Ascending aorta (tissue), 2 donors: ENCODE measurements at regions not wholly inside any gene's neighbourhood (a gene's known extent, or its start where the extent isn't known, plus 50 kb on each side); places are given as distances from the start of the nearest gene placed in this dataset.

Source experiments
- DNase-seq, 2 donors: peaks; one replicate each; pipeline ENCODE4 v3.0.0-alpha.2; 2019; ENCODE audit warnings: low spot score in 2 of 2
- H3K27ac ChIP-seq, 2 donors: fragments of 200-600 bp; sonication (generic); one replicate each; pipeline ENCODE4 v1.5.1; 2016 to 2017; ENCODE audit warnings: mild to moderate bottlenecking in 1 of 2
- H3K27me3 ChIP-seq: fragments of 200-600 bp; sonication (generic); one replicate; pipeline ENCODE4 v1.5.1; 2017
- H3K36me3 ChIP-seq, 2 donors: fragments of 200-600 bp; sonication (generic); one replicate each; pipeline ENCODE4 v1.5.1; 2016
- H3K4me1 ChIP-seq, 2 donors: fragments of 200-600 bp; sonication (generic); one replicate each; pipeline ENCODE4 v1.5.1; 2016 to 2017; ENCODE audit warnings: mild to moderate bottlenecking in 1 of 2
- H3K4me3 ChIP-seq, 2 donors: fragments of 200-600 bp; sonication (generic); one replicate each; pipeline ENCODE4 v1.5.1; 2016 to 2017; ENCODE audit warnings: mild to moderate bottlenecking in 1 of 2
- H3K9me3 ChIP-seq, 2 donors: fragments of 200-600 bp; sonication (generic); one replicate each; pipeline ENCODE4 v1.5.1; 2016
- CTCF ChIP-seq, 3 experiments: fragments of 200-600 bp in 2 of 3; fragments of 450-650 bp in 1 of 3; sonication (generic) in 2 of 3; IDR thresholded peaks; one replicate each; pipeline ENCODE4 v1.5.1; 2016 to 2019; ENCODE audit warnings: antibody characterized with exemption in 3 of 3, mild to moderate bottlenecking in 1 of 3, moderate library complexity in 1 of 3
- intact Hi-C: fragments of 100-400 bp; cut with DNase I; formaldehyde crosslinking; loops from one replicate; pipeline ENCODE4 v1.15.1; 2023

GRCh38 chr15:38652998-38653397 lies 88.4 kb upstream of the RASGRP1 start:
- Histone ChIP-seq H3K9me3 (no peaks in the 10 kb centered on the region), H3K27me3 (no peaks in the 10 kb centered on the region), H3K27ac (no peak overlapping the region), H3K4me3 (no peak overlapping the region), H3K36me3 (no peaks in the 10 kb centered on the region), H3K4me1 (no peaks in the 10 kb centered on the region)
- no peak for DNase-seq
- TF ChIP-seq CTCF (IDR thresholded peaks at IDR 0.05), result no peak
- intact Hi-C loops, result no loop called here

GRCh38 chr15:38658431-38658830 lies 93.8 kb upstream of the RASGRP1 start:
- no peak for DNase-seq
- Histone ChIP-seq H3K36me3 (no peaks in the 10 kb centered on the region), H3K4me3 (no peak overlapping the region), H3K9me3 (no peaks in the 10 kb centered on the region), H3K4me1 (no peaks in the 10 kb centered on the region), H3K27me3 (no peaks in the 10 kb centered on the region), H3K27ac (no peak overlapping the region)
- no peak for TF ChIP-seq CTCF (IDR thresholded peaks at IDR 0.05)
- intact Hi-C loops, result no loop called here

DNA sequence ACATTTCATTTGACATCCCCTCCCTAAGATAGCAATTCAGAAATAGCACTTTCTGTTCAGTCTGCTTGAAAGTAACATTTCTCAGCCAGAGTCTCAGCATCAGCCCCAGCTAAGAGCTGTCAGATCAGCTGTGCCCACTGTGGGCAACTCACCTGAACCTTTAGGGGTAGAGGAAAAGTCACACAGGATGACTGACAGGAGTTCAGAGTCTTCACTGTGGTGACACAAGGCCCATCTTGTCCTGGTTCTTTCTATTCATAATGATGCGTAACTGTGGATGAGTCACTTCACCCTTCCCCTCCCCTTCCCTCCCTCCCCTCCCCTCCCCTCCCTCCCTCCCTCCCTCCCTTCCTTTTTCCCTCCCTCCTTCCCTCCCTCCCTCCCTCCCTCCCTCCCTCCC lies 96.1 kb upstream of the RASGRP1 start:
- no peaks in the 10 kb centered on the region for H3K27me3 ChIP-seq
- H3K4me1 ChIP-seq, result no peaks in the 10 kb centered on the region
- H3K4me3 ChIP-seq, result no peak overlapping the region
- no peak for TF ChIP-seq CTCF (IDR thresholded peaks at IDR 0.05)
- DNase-seq, result no peak
- intact Hi-C loops, result no loop called here
- no peaks in the 10 kb centered on the region for H3K9me3 ChIP-seq
- no peak overlapping the region for H3K27ac ChIP-seq
- H3K36me3 ChIP-seq, result no peaks in the 10 kb centered on the region

DNA sequence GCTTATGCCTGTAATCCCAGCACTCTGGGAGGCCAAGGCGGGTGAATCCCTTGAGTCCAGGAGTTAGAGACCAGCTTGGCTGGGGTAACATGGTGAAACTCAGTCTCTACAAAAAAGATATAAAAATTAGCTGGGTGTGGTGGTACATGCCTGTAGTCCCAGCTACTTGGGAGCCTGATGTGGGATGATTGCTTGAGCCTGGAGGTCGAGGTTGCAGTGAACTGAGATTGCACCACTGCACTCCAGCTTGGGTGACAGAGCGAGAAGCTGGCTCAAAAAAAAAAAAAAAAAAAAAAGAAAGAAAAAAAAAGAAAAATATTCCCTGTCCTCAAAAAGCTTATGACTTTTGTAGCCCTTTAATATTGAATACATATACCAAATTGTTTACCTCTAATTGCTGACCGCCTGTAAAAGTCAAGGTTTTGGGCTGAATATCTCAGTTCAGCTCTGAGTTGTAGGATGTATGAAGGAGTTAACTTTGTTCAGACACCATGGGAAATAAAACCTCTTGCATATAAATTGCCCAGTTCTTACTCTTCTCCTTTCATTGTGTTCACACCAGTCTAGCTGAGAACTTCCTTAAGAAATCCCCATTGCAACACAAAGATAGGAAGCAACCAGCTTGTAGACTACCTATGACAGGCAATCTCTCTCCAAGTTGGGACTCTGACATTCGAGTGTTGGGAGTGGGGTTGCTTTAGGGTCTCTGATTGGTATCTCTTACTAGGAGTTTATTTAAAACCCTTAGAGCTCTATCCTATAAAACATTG lies 97.6 kb upstream of the RASGRP1 start:
- no peak for DNase-seq
- no peaks in the 10 kb centered on the region for H3K36me3 ChIP-seq
- H3K9me3 ChIP-seq, result no peaks in the 10 kb centered on the region
- intact Hi-C loops, result no loop called here
- TF ChIP-seq CTCF (IDR thresholded peaks at IDR 0.05), result no peak
- no peak overlapping the region for H3K4me3 ChIP-seq
- no peaks in the 10 kb centered on the region for H3K27me3 ChIP-seq
- no peak overlapping the region for H3K27ac ChIP-seq
- no peaks in the 10 kb centered on the region for H3K4me1 ChIP-seq

- TF ChIP-seq CTCF (IDR thresholded peaks at IDR 0.05), result no peak
Measured at GRCh38 chr15:38662805-38663204, 98.2 kb upstream of the RASGRP1 start.

More at GRCh38 chr15:38662805-38663204, 98.2 kb upstream of the RASGRP1 start:
- intact Hi-C loops, result no loop called here
- Histone ChIP-seq H3K4me3 (no peak overlapping the region), H3K36me3 (no peaks in the 10 kb centered on the region), H3K27ac (no peak overlapping the region), H3K9me3 (no peaks in the 10 kb centered on the region), H3K27me3 (no peaks in the 10 kb centered on the region), H3K4me1 (no peaks in the 10 kb centered on the region)
- no peak for DNase-seq
